SU-DHL-6 (cell line): ENCODE measurements at regions not wholly inside any gene's neighbourhood (a gene's known extent, or its start where the extent isn't known, plus 50 kb on each side); places are given as distances from the start of the nearest gene placed in this dataset.

Experiments used
- H2AFZ ChIP-seq: fragments of 200-600 bp; sonication (generic); 2 replicates; pipeline ENCODE4 v1.6.1; 2014; ENCODE audit warnings: low read depth, mild to moderate bottlenecking, moderate library complexity, mixed read lengths, antibody characterized with exemption, low read length; ENCODE audit not compliant: severe bottlenecking
- H3F3A ChIP-seq: fragments of 200-600 bp; shearing (Covaris generic); 2 replicates; pipeline ENCODE4 v1.6.0; 2016; ENCODE audit warnings: antibody characterized with exemption, mild to moderate bottlenecking; ENCODE audit not compliant: insufficient read depth
- H3K27ac ChIP-seq: fragments of 200-600 bp; sonication (generic); 2 replicates; pipeline ENCODE4 v1.5.1; 2016; ENCODE audit warnings: low read depth, mild to moderate bottlenecking, low read length, moderate library complexity, mixed read lengths
- H3K27me3 ChIP-seq: fragments of 200-600 bp; sonication (generic), shearing (Covaris generic); 2 replicates; pipeline ENCODE4 v1.6.0; 2014; ENCODE audit warnings: mild to moderate bottlenecking, low read length
- H3K36me3 ChIP-seq: fragments of 200-600 bp; sonication (generic); 2 replicates; pipeline ENCODE4 v1.6.1; 2014; ENCODE audit warnings: mild to moderate bottlenecking, low read length, mixed read lengths
- H3K4me2 ChIP-seq: fragments of 300-600, 200-600 bp; shearing (Covaris generic), sonication (generic); 2 replicates; pipeline ENCODE4 v1.6.0; 2014; ENCODE audit warnings: low read length, low read depth, mild to moderate bottlenecking; ENCODE audit not compliant: poor library complexity, severe bottlenecking
- H3K4me3 ChIP-seq: fragments of 200-600 bp; sonication (generic); 2 replicates; pipeline ENCODE4 v1.5.1; 2014; ENCODE audit warnings: antibody characterized with exemption, low read length, mild to moderate bottlenecking, mixed read lengths; ENCODE audit not compliant: insufficient read depth, poor library complexity, severe bottlenecking
- H3K79me2 ChIP-seq: fragments of 200-600 bp; sonication (generic); 2 replicates; pipeline ENCODE4 v1.6.1; 2014; ENCODE audit warnings: mild to moderate bottlenecking, low read length, moderate library complexity; ENCODE audit not compliant: insufficient read depth
- H3K9ac ChIP-seq: fragments of 200-600 bp; sonication (generic); 2 replicates; pipeline ENCODE4 v1.7.0; 2014; ENCODE audit warnings: mild to moderate bottlenecking, low read length
- H3K9me2 ChIP-seq: fragments of 200-600 bp; sonication (generic); replicated peaks from 2 replicates; pipeline ENCODE4 v1.6.1; 2014; ENCODE audit warnings: low read length; ENCODE audit not compliant: insufficient read depth
- H3K9me3 ChIP-seq: fragments of 200-600 bp; sonication (generic); 2 replicates; pipeline ENCODE4 v1.6.1; 2014; ENCODE audit warnings: low read length, mixed read lengths; ENCODE audit not compliant: insufficient read depth
- H4K20me1 ChIP-seq: fragments of 200-600 bp; sonication (generic); 2 replicates; pipeline ENCODE4 v1.6.1; 2014; ENCODE audit warnings: low read depth, mild to moderate bottlenecking, antibody characterized with exemption, low read length, moderate library complexity, mixed read lengths
- EZH2phosphoT487 ChIP-seq: fragments of 200-600 bp; sonication (generic), shearing (Covaris generic); conservative IDR thresholded peaks from 2 replicates; pipeline ENCODE4 v1.6.1; 2018; ENCODE audit warnings: mild to moderate bottlenecking, antibody characterized with exemption, low read length, moderate library complexity, mixed read lengths
- TF ChIP-seq, protein P1 (sequence below): fragments of 200-600 bp; sonication (generic); IDR thresholded peaks from one replicate; pipeline ENCODE4 v1.5.1; 2017; ENCODE audit warnings: antibody characterized with exemption, mild to moderate bottlenecking, low read length, moderate library complexity; ENCODE audit not compliant: insufficient read depth, poor library complexity, severe bottlenecking

- Histone ChIP-seq H3K27ac (peak overlapping the region; percentile 99), H2AFZ (no peak overlapping the region), H3K36me3 (peaks cover 8% of the 10 kb centered on the region; the same call in 1 of the 2 replicates), H3K79me2 (peaks cover 5% of the 10 kb centered on the region; the same call in 1 of the 2 replicates), H3F3A (peaks cover 77% of the 10 kb centered on the region), H3K9ac (no peak overlapping the region), H4K20me1 (no peaks in the 10 kb centered on the region), H3K4me3 (no peak overlapping the region), H3K9me2 (no peaks in the 10 kb centered on the region), H3K9me3 (no peaks in the 10 kb centered on the region; the same call in 1 of the 2 replicates), H3K4me2 (no peak overlapping the region), H3K27me3 (no peaks in the 10 kb centered on the region)
- TF ChIP-seq, protein P1, sequence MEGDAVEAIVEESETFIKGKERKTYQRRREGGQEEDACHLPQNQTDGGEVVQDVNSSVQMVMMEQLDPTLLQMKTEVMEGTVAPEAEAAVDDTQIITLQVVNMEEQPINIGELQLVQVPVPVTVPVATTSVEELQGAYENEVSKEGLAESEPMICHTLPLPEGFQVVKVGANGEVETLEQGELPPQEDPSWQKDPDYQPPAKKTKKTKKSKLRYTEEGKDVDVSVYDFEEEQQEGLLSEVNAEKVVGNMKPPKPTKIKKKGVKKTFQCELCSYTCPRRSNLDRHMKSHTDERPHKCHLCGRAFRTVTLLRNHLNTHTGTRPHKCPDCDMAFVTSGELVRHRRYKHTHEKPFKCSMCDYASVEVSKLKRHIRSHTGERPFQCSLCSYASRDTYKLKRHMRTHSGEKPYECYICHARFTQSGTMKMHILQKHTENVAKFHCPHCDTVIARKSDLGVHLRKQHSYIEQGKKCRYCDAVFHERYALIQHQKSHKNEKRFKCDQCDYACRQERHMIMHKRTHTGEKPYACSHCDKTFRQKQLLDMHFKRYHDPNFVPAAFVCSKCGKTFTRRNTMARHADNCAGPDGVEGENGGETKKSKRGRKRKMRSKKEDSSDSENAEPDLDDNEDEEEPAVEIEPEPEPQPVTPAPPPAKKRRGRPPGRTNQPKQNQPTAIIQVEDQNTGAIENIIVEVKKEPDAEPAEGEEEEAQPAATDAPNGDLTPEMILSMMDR = no peak
- TF ChIP-seq EZH2phosphoT487 = no peak
These were observed 60.7 kb upstream of the BCAT1 start for GRCh38 chr12:25009496-25010092.

GRCh38 chr12:25005376-25005775 lies 56.5 kb upstream of the BCAT1 start:
- no peaks in the 10 kb centered on the region; the same call in 1 of the 2 replicates for H3K9me3 ChIP-seq
- H3K4me2 ChIP-seq = peak overlapping the region; percentile 92
- H3K27me3 ChIP-seq = no peaks in the 10 kb centered on the region
- peak overlapping the region; percentile 99 for H3K27ac ChIP-seq
- H3F3A ChIP-seq = peaks cover 77% of the 10 kb centered on the region
- no peaks in the 10 kb centered on the region for H3K9me2 ChIP-seq
- H3K79me2 ChIP-seq = peaks cover 27% of the 10 kb centered on the region
- H3K9ac ChIP-seq = peak overlapping the region; percentile 64
- no peaks in the 10 kb centered on the region for H4K20me1 ChIP-seq
- H3K4me3 ChIP-seq = peak overlapping the region; percentile 24
- peaks cover 8% of the 10 kb centered on the region; the same call in 1 of the 2 replicates for H3K36me3 ChIP-seq
- no peak overlapping the region for H2AFZ ChIP-seq
- TF ChIP-seq, protein P1 = no peak
- no peak for TF ChIP-seq EZH2phosphoT487

GRCh38 chr12:25004447-25004846 lies 55.5 kb upstream of the BCAT1 start:
- H3F3A ChIP-seq = peaks cover 78% of the 10 kb centered on the region
- H3K36me3 ChIP-seq = peaks cover 8% of the 10 kb centered on the region; the same call in 1 of the 2 replicates
- peak overlapping the region; percentile 99 for H3K27ac ChIP-seq
- TF ChIP-seq, protein P1 = no peak
- no peak for TF ChIP-seq EZH2phosphoT487
- no peaks in the 10 kb centered on the region; the same call in 1 of the 2 replicates for H3K9me3 ChIP-seq
- H3K27me3 ChIP-seq = no peaks in the 10 kb centered on the region
- H3K4me3 ChIP-seq = peak overlapping the region; percentile 27
- peaks cover 34% of the 10 kb centered on the region for H3K79me2 ChIP-seq
- H3K9ac ChIP-seq = peak overlapping the region; percentile 64
- H2AFZ ChIP-seq = no peak overlapping the region
- H4K20me1 ChIP-seq = no peaks in the 10 kb centered on the region
- peak overlapping the region; percentile 92 for H3K4me2 ChIP-seq
- H3K9me2 ChIP-seq = no peaks in the 10 kb centered on the region
